ENCODE measurements at regions not wholly inside any gene's neighbourhood (a gene's known extent, or its start where the extent isn't known, plus 50 kb on each side); places are given as distances from the start of the nearest gene placed in this dataset.

DNA sequence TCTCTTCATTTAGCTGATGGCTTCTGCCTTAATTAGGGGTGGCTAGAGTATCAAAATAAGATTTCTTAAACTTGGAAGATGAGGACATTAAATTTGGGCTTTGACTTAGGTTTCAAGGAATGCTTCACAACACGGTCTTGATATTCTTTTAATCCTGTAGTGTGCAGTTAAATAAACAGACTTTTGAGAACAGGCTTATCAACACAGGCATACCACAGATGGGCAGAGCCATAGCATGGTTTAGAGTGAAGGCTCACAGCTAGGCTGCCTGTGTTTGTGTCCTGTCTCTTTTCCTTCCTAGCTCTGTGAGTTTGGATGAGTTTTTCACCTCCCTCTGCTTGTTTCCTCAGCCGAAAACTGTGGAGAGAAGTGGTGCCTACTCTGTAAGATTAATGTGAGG, 102.3 kb upstream of the IPO9 start:
- no peaks in the 10 kb centered on the region for H3K36me3 ChIP-seq (ENCODE audit: low read depth)
- ChIA-PET POLR2A (ENCODE audit: unreplicated experiment) (no interaction called here), CTCF (interaction anchor here (0.6 to 0.7 kb wide), 2 partner anchors 12 to 64 kb away, joined by 3 read pairs; no protein-coding TSS in a partner anchor)
- H3K4me3 ChIP-seq: no peak overlapping the region
- no peak for DNase-seq
- BruUV-seq (replicated peaks): no TSS peak
- no peaks in the 10 kb centered on the region for H4K20me1 ChIP-seq (ENCODE audit: insufficient read depth)
- no peak overlapping the region for H3K4me2 ChIP-seq
- H3K27ac ChIP-seq: no peak overlapping the region
- H2AFZ ChIP-seq: no peak overlapping the region
- H3K9me3 ChIP-seq (ENCODE audit: insufficient read depth, low read depth): no peaks in the 10 kb centered on the region
- intact Hi-C loops (cut with micrococcal nuclease; ENCODE audit: unreplicated experiment): no loop called here
- TF ChIP-seq, protein P1, sequence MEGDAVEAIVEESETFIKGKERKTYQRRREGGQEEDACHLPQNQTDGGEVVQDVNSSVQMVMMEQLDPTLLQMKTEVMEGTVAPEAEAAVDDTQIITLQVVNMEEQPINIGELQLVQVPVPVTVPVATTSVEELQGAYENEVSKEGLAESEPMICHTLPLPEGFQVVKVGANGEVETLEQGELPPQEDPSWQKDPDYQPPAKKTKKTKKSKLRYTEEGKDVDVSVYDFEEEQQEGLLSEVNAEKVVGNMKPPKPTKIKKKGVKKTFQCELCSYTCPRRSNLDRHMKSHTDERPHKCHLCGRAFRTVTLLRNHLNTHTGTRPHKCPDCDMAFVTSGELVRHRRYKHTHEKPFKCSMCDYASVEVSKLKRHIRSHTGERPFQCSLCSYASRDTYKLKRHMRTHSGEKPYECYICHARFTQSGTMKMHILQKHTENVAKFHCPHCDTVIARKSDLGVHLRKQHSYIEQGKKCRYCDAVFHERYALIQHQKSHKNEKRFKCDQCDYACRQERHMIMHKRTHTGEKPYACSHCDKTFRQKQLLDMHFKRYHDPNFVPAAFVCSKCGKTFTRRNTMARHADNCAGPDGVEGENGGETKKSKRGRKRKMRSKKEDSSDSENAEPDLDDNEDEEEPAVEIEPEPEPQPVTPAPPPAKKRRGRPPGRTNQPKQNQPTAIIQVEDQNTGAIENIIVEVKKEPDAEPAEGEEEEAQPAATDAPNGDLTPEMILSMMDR (conservative IDR thresholded peaks at IDR 0.05): no peak
- TF ChIP-seq EZH2 (IDR thresholded peaks at IDR 0.05; ENCODE audit: low read depth): no peak
- H3K4me1 ChIP-seq (replicated peaks; ENCODE audit: insufficient read depth): no peaks in the 10 kb centered on the region
- no peaks in the 10 kb centered on the region for H3F3A ChIP-seq (ENCODE audit: insufficient read depth, low read depth)
- H3K9me2 ChIP-seq (ENCODE audit: insufficient read depth): no peaks in the 10 kb centered on the region
- no peaks in the 10 kb centered on the region for H3K79me2 ChIP-seq (ENCODE audit: low read depth)
- H3K27me3 ChIP-seq (ENCODE audit: insufficient read depth, low read depth): no peaks in the 10 kb centered on the region

DNA sequence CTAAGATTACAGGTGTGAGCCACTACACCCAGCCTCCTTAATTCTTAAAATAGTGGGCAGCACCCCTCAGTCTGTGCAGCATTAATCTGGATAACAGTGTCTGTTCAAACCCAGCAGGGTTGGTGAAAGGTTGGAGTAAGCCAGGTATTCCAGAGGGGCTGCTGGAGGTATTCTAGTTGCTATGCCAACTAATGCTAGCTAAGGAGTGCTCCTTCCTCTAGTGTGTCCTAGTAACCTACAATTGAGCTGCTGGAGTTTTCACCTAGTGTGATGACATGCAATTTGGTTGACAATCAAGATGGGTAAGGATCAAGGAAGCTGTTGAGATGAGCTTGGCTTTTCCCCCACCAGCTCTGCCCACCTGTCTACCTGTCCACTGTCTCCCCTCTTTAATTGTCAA, 100.2 kb upstream of the IPO9 start:
- Histone ChIP-seq H3K27ac (no peak overlapping the region), H2AFZ (no peak overlapping the region), H3K27me3 (ENCODE audit: insufficient read depth, low read depth) (no peaks in the 10 kb centered on the region), H3K4me1 (replicated peaks; ENCODE audit: insufficient read depth) (no peaks in the 10 kb centered on the region), H3K4me2 (no peak overlapping the region), H3K9me2 (ENCODE audit: insufficient read depth) (no peaks in the 10 kb centered on the region), H3K79me2 (ENCODE audit: low read depth) (no peaks in the 10 kb centered on the region), H3K9me3 (ENCODE audit: insufficient read depth, low read depth) (no peaks in the 10 kb centered on the region), H3F3A (ENCODE audit: insufficient read depth, low read depth) (no peaks in the 10 kb centered on the region), H4K20me1 (ENCODE audit: insufficient read depth) (no peaks in the 10 kb centered on the region), H3K36me3 (ENCODE audit: low read depth) (no peaks in the 10 kb centered on the region), H3K4me3 (no peak overlapping the region)
- BruUV-seq (replicated peaks): no TSS peak
- ChIA-PET POLR2A (ENCODE audit: unreplicated experiment) (interaction anchor here (0.7 kb wide), 1 partner anchor 218 kb away, joined by 3 read pairs; the partner anchor contains the start of gene LMOD1), CTCF (no interaction called here)
- no peak for DNase-seq
- intact Hi-C loops (cut with micrococcal nuclease; ENCODE audit: unreplicated experiment): no loop called here
- TF ChIP-seq, protein P1 (conservative IDR thresholded peaks at IDR 0.05): no peak
- TF ChIP-seq EZH2 (IDR thresholded peaks at IDR 0.05; ENCODE audit: low read depth): no peak

DNA sequence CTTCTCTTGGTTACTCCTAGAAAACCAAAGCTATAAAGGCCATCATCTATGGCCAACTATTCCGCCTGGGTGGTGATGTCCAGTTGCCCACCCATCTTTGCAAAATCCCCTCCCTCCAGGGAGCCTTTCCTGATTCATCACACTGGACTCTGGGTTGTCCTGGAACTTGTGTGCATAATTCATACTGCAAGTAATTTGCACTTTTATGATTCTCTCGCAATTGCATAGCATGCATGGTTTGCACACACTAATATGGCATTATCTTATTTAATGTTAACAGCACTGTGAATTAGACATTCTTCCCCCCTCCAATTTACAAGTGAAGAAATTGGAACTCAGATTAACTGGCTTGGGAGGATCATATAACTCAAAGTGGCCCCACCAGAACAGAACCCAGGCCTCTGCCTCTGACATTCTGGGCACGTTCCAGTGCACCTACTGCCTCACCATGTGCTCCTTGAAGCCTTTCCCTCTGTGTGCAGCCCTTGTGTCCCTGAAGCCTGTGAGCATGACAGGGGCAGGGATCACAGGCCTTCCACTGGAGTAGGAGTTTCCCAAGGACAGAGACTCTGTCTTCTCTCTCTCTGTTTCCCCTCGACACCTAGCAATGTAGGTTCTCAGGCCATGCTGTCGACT, 98.9 kb upstream of the IPO9 start:
- H3K27ac ChIP-seq: no peak overlapping the region
- ChIA-PET POLR2A (ENCODE audit: unreplicated experiment) (interaction anchor here (0.7 kb wide), 1 partner anchor 88 kb away, joined by 3 read pairs; no protein-coding TSS in a partner anchor), CTCF (no interaction called here)
- H4K20me1 ChIP-seq (ENCODE audit: insufficient read depth): no peaks in the 10 kb centered on the region
- BruUV-seq (replicated peaks): no TSS peak
- no peak for DNase-seq
- intact Hi-C loops (cut with micrococcal nuclease; ENCODE audit: unreplicated experiment): no loop called here
- no peaks in the 10 kb centered on the region for H3F3A ChIP-seq (ENCODE audit: insufficient read depth, low read depth)
- no peak overlapping the region for H3K4me3 ChIP-seq
- no peak overlapping the region for H2AFZ ChIP-seq
- no peaks in the 10 kb centered on the region for H3K27me3 ChIP-seq (ENCODE audit: insufficient read depth, low read depth)
- no peaks in the 10 kb centered on the region for H3K9me2 ChIP-seq (ENCODE audit: insufficient read depth)
- H3K4me2 ChIP-seq: no peak overlapping the region
- H3K4me1 ChIP-seq (replicated peaks; ENCODE audit: insufficient read depth): no peaks in the 10 kb centered on the region
- no peaks in the 10 kb centered on the region for H3K36me3 ChIP-seq (ENCODE audit: low read depth)
- H3K9me3 ChIP-seq (ENCODE audit: insufficient read depth, low read depth): no peaks in the 10 kb centered on the region
- no peaks in the 10 kb centered on the region for H3K79me2 ChIP-seq (ENCODE audit: low read depth)
- TF ChIP-seq EZH2 (IDR thresholded peaks at IDR 0.05; ENCODE audit: low read depth): no peak
- TF ChIP-seq, protein P1 (conservative IDR thresholded peaks at IDR 0.05): no peak
